Spleen (tissue), 7 donors: ENCODE measurements at regions not wholly inside any gene's neighbourhood (a gene's known extent, or its start where the extent isn't known, plus 50 kb on each side); places are given as distances from the start of the nearest gene placed in this dataset.

Source experiments
- POLR2A ChIP-seq, 3 donors: fragments of 450-650 bp; IDR thresholded peaks; one replicate each; pipeline ENCODE4 v1.5.1; 2017; ENCODE audit warnings: antibody characterized with exemption in 3 of 3, mild to moderate bottlenecking in 1 of 3
- TF ChIP-seq, protein P1 (sequence below), 11 experiments: fragments of 200-600 bp in 7 of 11; fragments of 450-650 bp in 4 of 11; sonication (generic) in 4 of 11; IDR thresholded peaks in 8 of 11; conservative IDR thresholded peaks in 3 of 11; 1 replicate in 7 of 11; 2 replicates in 4 of 11; pipeline versions ENCODE4 v1.4.0 to v1.8.0; 2016 to 2021; ENCODE audit warnings: antibody characterized with exemption in 11 of 11, inconsistent platforms in 4 of 11, mild to moderate bottlenecking in 1 of 11
- donor health status: DM: no; HTN: no; CAD: no; lungs with moderate emphysema.
- donor health status: DM: no; HTN: no; CAD: no.
- donor health status: DM: no; HTN: no; CAD: no.

DNA sequence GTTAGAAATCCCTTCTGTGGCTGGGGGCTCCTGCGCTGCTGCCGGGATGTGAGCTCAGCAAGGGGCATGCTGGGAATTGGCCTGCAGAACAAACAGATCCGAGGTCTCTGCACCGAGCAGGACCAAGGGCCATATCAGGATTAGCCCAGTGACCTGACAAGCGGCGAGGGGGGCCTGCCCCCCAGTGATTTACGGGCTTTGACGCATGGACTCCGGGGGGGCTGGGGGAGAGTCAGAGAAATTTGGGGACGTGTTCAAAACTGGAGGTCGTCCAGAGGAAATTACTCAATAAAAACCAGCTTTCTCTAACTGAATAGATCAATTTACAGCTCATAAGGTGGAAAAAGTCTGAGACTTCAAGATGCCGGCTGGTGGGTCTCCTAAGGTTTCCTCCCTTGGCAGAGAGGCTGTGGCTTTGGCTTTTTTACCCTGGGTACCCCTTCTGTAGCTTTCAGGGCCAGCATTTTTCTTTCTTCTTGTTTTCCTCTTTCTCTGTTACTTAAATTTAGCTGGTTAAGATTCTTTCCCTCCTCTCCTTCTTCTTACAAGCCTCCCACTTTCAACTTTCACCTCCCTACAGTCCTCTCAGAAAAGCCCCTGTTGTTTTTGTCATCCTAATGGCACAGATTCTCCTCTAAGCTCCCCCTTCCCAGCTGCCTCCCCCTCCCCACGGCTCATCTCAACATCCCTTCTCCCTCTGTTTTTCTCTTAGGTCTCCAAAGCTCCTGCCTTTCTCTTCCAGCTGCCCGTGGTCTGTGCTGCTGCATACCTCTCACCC is 551.0 kb downstream of the CCDC171 start:
- TF ChIP-seq, protein P1, sequence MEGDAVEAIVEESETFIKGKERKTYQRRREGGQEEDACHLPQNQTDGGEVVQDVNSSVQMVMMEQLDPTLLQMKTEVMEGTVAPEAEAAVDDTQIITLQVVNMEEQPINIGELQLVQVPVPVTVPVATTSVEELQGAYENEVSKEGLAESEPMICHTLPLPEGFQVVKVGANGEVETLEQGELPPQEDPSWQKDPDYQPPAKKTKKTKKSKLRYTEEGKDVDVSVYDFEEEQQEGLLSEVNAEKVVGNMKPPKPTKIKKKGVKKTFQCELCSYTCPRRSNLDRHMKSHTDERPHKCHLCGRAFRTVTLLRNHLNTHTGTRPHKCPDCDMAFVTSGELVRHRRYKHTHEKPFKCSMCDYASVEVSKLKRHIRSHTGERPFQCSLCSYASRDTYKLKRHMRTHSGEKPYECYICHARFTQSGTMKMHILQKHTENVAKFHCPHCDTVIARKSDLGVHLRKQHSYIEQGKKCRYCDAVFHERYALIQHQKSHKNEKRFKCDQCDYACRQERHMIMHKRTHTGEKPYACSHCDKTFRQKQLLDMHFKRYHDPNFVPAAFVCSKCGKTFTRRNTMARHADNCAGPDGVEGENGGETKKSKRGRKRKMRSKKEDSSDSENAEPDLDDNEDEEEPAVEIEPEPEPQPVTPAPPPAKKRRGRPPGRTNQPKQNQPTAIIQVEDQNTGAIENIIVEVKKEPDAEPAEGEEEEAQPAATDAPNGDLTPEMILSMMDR (IDR thresholded peaks at IDR 0.05 in 8 of 11, conservative IDR thresholded peaks at IDR 0.05 in 3 of 11): no peak
- TF ChIP-seq POLR2A (IDR thresholded peaks at IDR 0.05): no peak
